Neural cell (in vitro differentiated cells): ENCODE measurements at regions not wholly inside any gene's neighbourhood (a gene's known extent, or its start where the extent isn't known, plus 50 kb on each side); places are given as distances from the start of the nearest gene placed in this dataset.

Experiments used
- H2AFZ ChIP-seq: fragments of 200-600, 300-800 bp; sonication (generic), shearing (Covaris generic); 2 replicates; pipeline ENCODE4 v1.6.0; 2014; ENCODE audit warnings: low read depth, mild to moderate bottlenecking, antibody characterized with exemption, low read length, moderate library complexity
- H3F3A ChIP-seq: fragments of 200-600 bp; shearing (Covaris generic); 2 replicates; pipeline ENCODE4 v1.6.1; 2016; ENCODE audit warnings: mild to moderate bottlenecking, moderate library complexity, mixed read lengths, antibody characterized with exemption, low read length; ENCODE audit not compliant: insufficient read depth, poor library complexity, severe bottlenecking
- H3K27ac ChIP-seq: fragments of 200-600, 300-800 bp; sonication (generic), shearing (Covaris generic); 2 replicates; pipeline ENCODE4 v1.5.1; 2014; ENCODE audit warnings: mild to moderate bottlenecking, low read length, moderate library complexity
- H3K27me3 ChIP-seq: fragments of 300-800, 200-600 bp; sonication (generic), shearing (Covaris generic); 2 replicates; pipeline ENCODE4 v1.6.0; 2014; ENCODE audit warnings: mild to moderate bottlenecking, low read depth, low read length, moderate library complexity; ENCODE audit not compliant: insufficient read depth
- H3K36me3 ChIP-seq: fragments of 300-800, 200-600 bp; sonication (generic), shearing (Covaris generic); 2 replicates; pipeline ENCODE4 v1.5.1; 2014; ENCODE audit warnings: mild to moderate bottlenecking, antibody characterized with exemption, low read length, moderate library complexity; ENCODE audit not compliant: insufficient read depth
- H3K4me2 ChIP-seq: fragments of 300-800, 200-600 bp; sonication (generic), shearing (Covaris generic); 2 replicates; pipeline ENCODE4 v1.6.0; 2014; ENCODE audit warnings: mild to moderate bottlenecking, low read length
- H3K4me3 ChIP-seq: fragments of 300-800, 200-600 bp; sonication (generic), shearing (Covaris generic); 2 replicates; pipeline ENCODE4 v1.5.1; 2014; ENCODE audit warnings: mild to moderate bottlenecking, low read length, moderate library complexity
- H3K79me2 ChIP-seq: fragments of 200-600 bp; shearing (Covaris generic); replicated peaks from 2 replicates; pipeline ENCODE4 v1.6.0; 2014; ENCODE audit warnings: mild to moderate bottlenecking, low read length, moderate library complexity; ENCODE audit not compliant: insufficient read depth
- H3K9ac ChIP-seq: fragments of 300-800, 200-600 bp; sonication (generic), shearing (Covaris generic); 2 replicates; pipeline ENCODE4 v1.6.1; 2016; ENCODE audit warnings: mild to moderate bottlenecking, low read length, mixed read lengths
- H3K9me2 ChIP-seq: fragments of 200-600 bp; shearing (Covaris generic); 2 replicates; pipeline ENCODE4 v1.6.1; 2016; ENCODE audit warnings: mild to moderate bottlenecking, low read length, mixed read lengths; ENCODE audit not compliant: insufficient read depth
- H3K9me3 ChIP-seq: fragments of 200-600, 300-800 bp; sonication (generic), shearing (Covaris generic); 2 replicates; pipeline ENCODE4 v1.6.1; 2016; ENCODE audit warnings: mild to moderate bottlenecking, mixed run types, low read length, moderate library complexity, mixed read lengths
- H4K20me1 ChIP-seq: fragments of 200-600 bp; shearing (Covaris generic); 2 replicates; pipeline ENCODE4 v1.6.1; 2016; ENCODE audit warnings: mild to moderate bottlenecking, mixed run types; ENCODE audit not compliant: insufficient read depth
- EP300 ChIP-seq: fragments of 450-650 bp; conservative IDR thresholded peaks from 2 replicates; pipeline ENCODE4 v1.6.1; 2014; ENCODE audit warnings: antibody characterized with exemption, mild to moderate bottlenecking, moderate library complexity; ENCODE audit not compliant: poor library complexity, severe bottlenecking
- EZH2 ChIP-seq: fragments of 200-600, 300-800 bp; shearing (Covaris generic), sonication (generic); IDR thresholded peaks from 2 replicates; pipeline ENCODE4 v1.6.1; 2014; ENCODE audit warnings: antibody characterized with exemption, low read length, borderline replicate concordance, mild to moderate bottlenecking; ENCODE audit not compliant: insufficient read depth, poor library complexity, severe bottlenecking
- MXI1 ChIP-seq: fragments of 450-650 bp; conservative IDR thresholded peaks from 2 replicates; pipeline ENCODE4 v1.6.1; 2014; ENCODE audit warnings: antibody characterized with exemption, mild to moderate bottlenecking; ENCODE audit not compliant: poor library complexity, severe bottlenecking
- POLR2AphosphoS5 ChIP-seq: IDR thresholded peaks from 2 replicates; pipeline ENCODE4 v1.6.1; 2012
- RAD21 ChIP-seq: fragments of 450-650 bp; conservative IDR thresholded peaks from 2 replicates; pipeline ENCODE4 v1.6.1; 2014; ENCODE audit warnings: antibody characterized with exemption, mild to moderate bottlenecking, moderate library complexity
- REST ChIP-seq: IDR thresholded peaks from 2 replicates; pipeline ENCODE4 v1.6.1; 2012; ENCODE audit warnings: borderline replicate concordance
- SMC3 ChIP-seq: fragments of 450-650 bp; conservative IDR thresholded peaks from 2 replicates; pipeline ENCODE4 v1.6.1; 2014; ENCODE audit warnings: antibody characterized with exemption, mild to moderate bottlenecking, moderate library complexity; ENCODE audit not compliant: poor library complexity
- TAF1 ChIP-seq: IDR thresholded peaks from 2 replicates; pipeline ENCODE4 v1.6.1; 2012; ENCODE audit warnings: low read depth
- TF ChIP-seq, protein P1 (sequence below): fragments of 450-650 bp; IDR thresholded peaks from 2 replicates; pipeline ENCODE4 v1.5.1; 2014; ENCODE audit warnings: antibody characterized with exemption, mild to moderate bottlenecking, moderate library complexity; ENCODE audit not compliant: poor library complexity, severe bottlenecking

DNA sequence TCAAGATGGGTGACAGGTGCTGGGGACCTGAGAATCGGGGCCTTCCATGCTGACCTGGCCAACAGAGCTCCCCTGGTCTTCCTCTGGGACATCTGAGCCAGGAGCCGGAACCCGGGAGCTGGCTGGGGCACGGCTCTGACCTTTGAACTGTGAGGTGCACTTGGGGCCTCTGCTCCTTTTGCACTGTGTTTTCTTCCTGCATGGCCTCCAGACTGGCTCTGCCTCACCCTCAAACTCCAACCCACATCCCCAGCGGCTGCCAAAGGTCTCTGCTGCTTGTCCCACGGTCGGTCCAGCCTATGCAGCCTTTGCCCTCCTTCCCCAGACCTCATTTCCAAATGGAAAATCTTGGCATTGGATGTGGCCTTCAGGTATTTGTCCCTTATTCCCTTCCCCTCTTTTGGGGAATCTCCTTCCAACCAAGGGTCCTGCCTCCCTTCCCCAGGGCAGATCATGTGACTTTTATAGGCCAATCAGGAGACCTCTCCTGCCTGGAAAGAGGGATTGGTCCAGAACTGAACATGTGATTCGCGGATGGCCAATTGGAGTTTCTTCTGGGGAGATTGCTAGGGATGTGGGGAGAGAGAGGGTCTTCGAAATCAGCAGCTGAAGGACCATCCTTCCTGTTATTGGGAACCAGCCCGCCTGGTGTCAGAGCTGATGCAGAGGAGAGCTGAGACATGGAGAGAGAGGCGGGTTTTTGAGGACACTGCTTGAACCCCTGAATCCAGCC lies 117.9 kb downstream of the CYLD start:
- Histone ChIP-seq H3K79me2 (no peaks in the 10 kb centered on the region), H4K20me1 (no peaks in the 10 kb centered on the region), H3K9me2 (no peaks in the 10 kb centered on the region), H3K9me3 (no peaks in the 10 kb centered on the region), H3K4me3 (no peak overlapping the region), H3K36me3 (no peaks in the 10 kb centered on the region), H3K27me3 (no peaks in the 10 kb centered on the region), H3K27ac (no peak overlapping the region), H3K9ac (no peak overlapping the region), H3F3A (no peaks in the 10 kb centered on the region), H3K4me2 (no peak overlapping the region), H2AFZ (no peak overlapping the region)
- TF ChIP-seq EP300, result no peak
- TF ChIP-seq EZH2, result no peak
- no peak for TF ChIP-seq TAF1
- no peak for TF ChIP-seq POLR2AphosphoS5
- TF ChIP-seq RAD21, result no peak
- TF ChIP-seq REST, result no peak
- no peak for TF ChIP-seq SMC3
- no peak for TF ChIP-seq MXI1
- TF ChIP-seq, protein P1, sequence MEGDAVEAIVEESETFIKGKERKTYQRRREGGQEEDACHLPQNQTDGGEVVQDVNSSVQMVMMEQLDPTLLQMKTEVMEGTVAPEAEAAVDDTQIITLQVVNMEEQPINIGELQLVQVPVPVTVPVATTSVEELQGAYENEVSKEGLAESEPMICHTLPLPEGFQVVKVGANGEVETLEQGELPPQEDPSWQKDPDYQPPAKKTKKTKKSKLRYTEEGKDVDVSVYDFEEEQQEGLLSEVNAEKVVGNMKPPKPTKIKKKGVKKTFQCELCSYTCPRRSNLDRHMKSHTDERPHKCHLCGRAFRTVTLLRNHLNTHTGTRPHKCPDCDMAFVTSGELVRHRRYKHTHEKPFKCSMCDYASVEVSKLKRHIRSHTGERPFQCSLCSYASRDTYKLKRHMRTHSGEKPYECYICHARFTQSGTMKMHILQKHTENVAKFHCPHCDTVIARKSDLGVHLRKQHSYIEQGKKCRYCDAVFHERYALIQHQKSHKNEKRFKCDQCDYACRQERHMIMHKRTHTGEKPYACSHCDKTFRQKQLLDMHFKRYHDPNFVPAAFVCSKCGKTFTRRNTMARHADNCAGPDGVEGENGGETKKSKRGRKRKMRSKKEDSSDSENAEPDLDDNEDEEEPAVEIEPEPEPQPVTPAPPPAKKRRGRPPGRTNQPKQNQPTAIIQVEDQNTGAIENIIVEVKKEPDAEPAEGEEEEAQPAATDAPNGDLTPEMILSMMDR, result no peak

DNA sequence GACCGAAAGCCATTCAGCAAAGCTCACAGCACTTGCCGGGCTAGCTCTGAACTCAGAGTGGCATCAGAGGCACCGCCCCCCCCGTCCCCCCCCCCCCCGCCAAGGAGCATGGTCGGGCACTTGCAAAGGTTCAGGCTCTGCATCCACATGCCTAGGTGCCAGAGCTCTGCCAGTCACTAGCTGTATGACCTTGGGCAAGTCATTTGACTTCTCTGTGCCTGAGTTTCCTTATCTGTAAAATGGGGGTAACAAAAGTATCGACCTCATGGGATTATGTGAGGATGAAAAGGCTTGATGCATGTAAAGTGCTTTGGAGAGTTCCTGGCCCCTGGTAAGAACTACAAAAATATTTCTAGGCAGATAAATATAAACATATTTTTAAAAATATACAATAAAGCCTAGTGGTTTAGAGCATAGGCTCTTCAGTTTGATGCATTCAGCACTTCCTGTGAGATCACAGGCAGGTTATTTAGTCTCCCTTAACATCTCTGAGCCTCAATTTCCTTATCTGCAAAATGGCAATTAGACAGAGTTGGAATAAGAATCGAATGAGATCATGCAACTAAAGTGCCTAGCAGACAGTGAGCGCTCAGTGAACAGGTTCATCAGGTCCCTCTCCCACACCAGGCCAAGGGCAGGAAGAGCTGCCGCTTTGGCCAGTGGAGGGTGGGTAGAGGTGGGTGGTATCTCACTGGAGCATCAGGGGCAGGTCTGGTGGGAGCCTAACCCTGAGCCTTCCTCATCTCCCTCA lies 117.2 kb downstream of the CYLD start:
- Histone ChIP-seq H3K27me3 (no peaks in the 10 kb centered on the region), H3K4me2 (no peak overlapping the region), H3F3A (no peaks in the 10 kb centered on the region), H3K36me3 (no peaks in the 10 kb centered on the region), H3K9me2 (no peaks in the 10 kb centered on the region), H3K27ac (no peak overlapping the region), H3K4me3 (no peak overlapping the region), H3K79me2 (no peaks in the 10 kb centered on the region), H3K9me3 (no peaks in the 10 kb centered on the region), H2AFZ (no peak overlapping the region), H3K9ac (no peak overlapping the region), H4K20me1 (no peaks in the 10 kb centered on the region)
- TF ChIP-seq SMC3 (no peak), EP300 (no peak), RAD21 (no peak), REST (no peak), TAF1 (no peak), MXI1 (no peak), EZH2 (no peak), POLR2AphosphoS5 (no peak)
- TF ChIP-seq, protein P1, result no peak
